HCT116 (cell line): ENCODE measurements at regions not wholly inside any gene's neighbourhood (a gene's known extent, or its start where the extent isn't known, plus 50 kb on each side); places are given as distances from the start of the nearest gene placed in this dataset.

ENCODE experiments used
- EGR1 ChIP-seq: IDR thresholded peaks from 2 replicates; pipeline ENCODE4 v1.6.1; 2012; ENCODE audit warnings: low read depth
- POLR2A ChIP-seq: IDR thresholded peaks from 2 replicates; pipeline ENCODE4 v1.7.0; 2011; ENCODE audit warnings: borderline replicate concordance; ENCODE audit not compliant: insufficient read depth, insufficient read length; ENCODE audit errors: extremely low read depth
- POLR2AphosphoS5 ChIP-seq: IDR thresholded peaks from 2 replicates; pipeline ENCODE4 v1.6.1; 2011; ENCODE audit warnings: mild to moderate bottlenecking, low read depth, low read length, moderate library complexity
- RAD21 ChIP-seq: IDR thresholded peaks from 2 replicates; pipeline ENCODE4 v1.6.1; 2012; ENCODE audit warnings: low read depth, mild to moderate bottlenecking
- TF ChIP-seq, protein P1 (sequence below), 3 experiments: fragments of 200-600 bp in 1 of 3; sonication (generic) in 1 of 3; IDR thresholded peaks in 2 of 3; conservative IDR thresholded peaks in 1 of 3; 2 replicates each; pipeline ENCODE4 v1.5.1; 2012 to 2017; ENCODE audit warnings: low read depth in 2 of 3, low read length in 2 of 3, antibody characterized with exemption in 1 of 3, borderline replicate concordance in 1 of 3, control low read depth in 1 of 3, mild to moderate bottlenecking in 1 of 3, mixed read lengths in 1 of 3, mixed run types in 1 of 3, moderate library complexity in 1 of 3; ENCODE audit not compliant: insufficient read depth in 1 of 3

DNA sequence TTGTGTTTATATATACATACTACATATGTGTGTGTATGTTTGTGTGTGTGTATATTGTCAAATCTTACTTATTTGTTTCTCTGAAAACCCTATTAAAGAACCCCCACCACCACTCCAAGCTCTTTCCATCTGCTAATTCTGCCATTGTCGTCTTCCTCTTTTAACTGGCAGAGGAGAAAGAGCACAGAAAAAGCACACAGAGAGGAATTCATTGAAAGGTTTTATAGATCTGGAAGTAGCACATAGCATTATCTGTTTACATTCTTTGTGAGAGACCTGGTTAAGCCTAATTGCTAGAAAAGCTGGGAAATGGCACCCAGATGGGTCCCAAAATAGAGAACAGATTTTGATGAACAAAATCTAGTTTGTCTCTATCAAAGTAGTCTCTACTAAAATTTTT, 800.0 kb upstream of the PIK3C3 start:
- TF ChIP-seq RAD21 (no peak), POLR2A (no peak), POLR2AphosphoS5 (no peak), EGR1 (no peak)
- TF ChIP-seq, protein P1, sequence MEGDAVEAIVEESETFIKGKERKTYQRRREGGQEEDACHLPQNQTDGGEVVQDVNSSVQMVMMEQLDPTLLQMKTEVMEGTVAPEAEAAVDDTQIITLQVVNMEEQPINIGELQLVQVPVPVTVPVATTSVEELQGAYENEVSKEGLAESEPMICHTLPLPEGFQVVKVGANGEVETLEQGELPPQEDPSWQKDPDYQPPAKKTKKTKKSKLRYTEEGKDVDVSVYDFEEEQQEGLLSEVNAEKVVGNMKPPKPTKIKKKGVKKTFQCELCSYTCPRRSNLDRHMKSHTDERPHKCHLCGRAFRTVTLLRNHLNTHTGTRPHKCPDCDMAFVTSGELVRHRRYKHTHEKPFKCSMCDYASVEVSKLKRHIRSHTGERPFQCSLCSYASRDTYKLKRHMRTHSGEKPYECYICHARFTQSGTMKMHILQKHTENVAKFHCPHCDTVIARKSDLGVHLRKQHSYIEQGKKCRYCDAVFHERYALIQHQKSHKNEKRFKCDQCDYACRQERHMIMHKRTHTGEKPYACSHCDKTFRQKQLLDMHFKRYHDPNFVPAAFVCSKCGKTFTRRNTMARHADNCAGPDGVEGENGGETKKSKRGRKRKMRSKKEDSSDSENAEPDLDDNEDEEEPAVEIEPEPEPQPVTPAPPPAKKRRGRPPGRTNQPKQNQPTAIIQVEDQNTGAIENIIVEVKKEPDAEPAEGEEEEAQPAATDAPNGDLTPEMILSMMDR (IDR thresholded peaks at IDR 0.05 in 2 of 3, conservative IDR thresholded peaks at IDR 0.05 in 1 of 3; ENCODE audit: borderline replicate concordance in 1 of 3, insufficient read depth in 1 of 3, low read depth in 2 of 3, low read length in 2 of 3): no peak
